Dermis blood vessel endothelial cell (primary cell): ENCODE measurements at regions not wholly inside any gene's neighbourhood (a gene's known extent, or its start where the extent isn't known, plus 50 kb on each side); places are given as distances from the start of the nearest gene placed in this dataset.
"Not testable (repeated sequence)": the region's sequence is repeated elsewhere in the genome, so short reads cannot be mapped to it uniquely, and the experiment has no call there.

Experiments
- DNase-seq: peaks from one replicate; pipeline ENCODE4 v3.0.0; 2010

DNA sequence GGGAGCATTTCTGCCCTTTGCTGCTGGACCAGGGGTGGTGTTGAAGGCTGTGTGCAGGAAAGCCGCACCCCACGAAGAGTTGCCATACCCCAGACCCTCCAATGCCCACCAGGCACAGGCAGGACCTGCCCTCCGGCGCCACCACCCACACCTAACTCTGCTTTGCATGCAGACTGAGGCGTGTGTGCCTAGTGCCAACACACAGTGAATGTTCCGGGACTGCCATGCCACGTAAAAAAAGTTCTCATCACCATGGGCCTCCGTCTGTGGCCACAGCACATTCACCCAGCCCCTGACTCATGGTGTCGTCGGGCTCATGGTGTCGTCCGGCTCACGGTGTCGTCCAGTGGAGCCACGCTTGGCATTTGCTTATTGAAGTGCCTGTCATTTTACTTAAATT lies 184.9 kb upstream of the RAB6C start:
- no peak for DNase-seq

DNA sequence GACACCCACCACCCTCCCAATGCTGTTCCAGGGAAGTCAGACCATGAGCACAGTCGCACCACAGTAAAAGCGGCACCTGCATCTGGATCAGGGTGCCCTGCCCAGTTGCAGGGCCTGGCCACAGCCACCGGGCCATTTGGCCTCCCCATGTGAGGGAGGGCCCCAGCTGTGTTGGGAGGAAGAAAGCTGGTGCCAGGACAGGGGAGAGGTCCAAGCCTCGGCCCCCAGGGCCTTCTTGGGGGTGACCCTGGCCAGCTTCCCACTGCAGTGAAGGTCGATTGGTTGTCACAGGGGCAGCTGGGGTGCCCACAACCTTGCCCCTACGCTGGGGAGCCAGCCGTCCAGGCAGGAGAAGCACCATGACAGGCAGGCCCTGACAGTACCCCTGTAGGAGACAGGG lies 183.2 kb upstream of the RAB6C start:
- no peak for DNase-seq

DNA sequence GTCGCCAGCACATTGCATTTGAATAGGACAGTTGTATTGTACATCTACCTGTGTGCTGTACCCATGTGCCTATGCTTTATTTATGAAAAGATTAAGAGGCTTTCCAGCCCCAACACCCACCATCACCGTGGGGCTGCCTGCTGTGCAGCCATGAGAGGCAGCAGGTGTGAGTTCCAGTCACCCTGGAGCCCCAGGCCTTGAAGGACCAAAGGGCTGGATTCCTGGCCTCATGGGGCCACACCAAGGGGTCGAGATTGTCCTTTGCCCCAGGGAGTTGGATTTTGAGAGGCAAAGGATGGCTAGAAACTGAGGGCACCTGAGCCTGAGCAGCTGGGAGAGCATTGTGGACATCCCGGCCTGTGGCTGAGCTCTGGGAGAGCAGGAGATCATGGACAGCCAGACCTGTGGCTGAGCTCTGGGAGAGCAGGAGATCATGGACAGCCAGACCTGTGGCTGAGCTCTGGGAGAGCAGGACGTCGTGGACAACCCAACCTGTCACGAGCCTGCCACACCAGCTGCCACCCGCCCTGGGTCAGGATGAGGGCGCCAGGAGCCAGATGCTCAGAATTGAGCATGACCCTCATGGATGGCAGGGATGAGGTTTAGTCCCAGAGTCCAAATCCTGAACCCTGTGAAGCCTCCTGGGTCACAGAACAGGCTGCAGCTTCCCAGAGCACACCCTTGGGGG lies 182.5 kb upstream of the RAB6C start:
- no peak for DNase-seq

DNA sequence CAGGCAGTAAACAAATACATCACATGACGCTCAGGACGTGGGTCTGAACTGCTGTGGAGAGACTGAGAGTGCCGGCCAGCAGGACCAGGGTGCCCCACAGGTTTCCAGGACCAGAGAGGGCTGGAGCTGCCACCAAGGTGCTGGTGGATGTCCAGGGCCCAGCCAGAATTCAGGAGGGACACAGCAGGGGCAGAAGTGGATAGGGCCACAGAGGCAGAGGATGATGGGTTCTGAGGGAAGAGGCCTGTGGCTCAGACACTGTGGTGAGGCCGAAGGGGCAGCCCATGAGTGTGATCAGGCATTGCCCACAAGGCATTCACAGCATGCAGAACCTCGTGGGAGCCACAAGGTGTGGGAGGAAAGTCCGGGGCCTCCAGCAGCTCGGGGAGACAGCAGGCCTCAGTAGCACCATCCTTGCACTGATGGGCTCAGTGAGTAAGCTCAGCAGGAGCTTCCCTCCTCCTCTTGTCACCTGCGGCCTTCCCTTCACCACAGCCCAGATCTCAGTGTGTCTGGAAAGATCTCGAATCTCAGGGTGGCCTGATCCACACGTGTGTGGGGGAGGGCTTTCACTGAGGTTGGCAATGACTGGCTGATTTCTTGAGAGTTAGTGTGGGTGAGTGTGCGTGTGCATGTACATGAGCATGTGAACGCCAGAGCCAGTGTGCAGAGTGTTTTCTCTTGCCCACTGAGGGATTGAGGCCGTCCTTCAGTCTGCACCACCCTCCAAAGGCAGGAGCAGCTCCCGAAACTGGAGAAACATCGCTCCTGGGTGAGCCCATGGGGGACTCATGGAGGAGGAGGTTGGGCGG lies 181.8 kb upstream of the RAB6C start:
- no peak for DNase-seq

DNA sequence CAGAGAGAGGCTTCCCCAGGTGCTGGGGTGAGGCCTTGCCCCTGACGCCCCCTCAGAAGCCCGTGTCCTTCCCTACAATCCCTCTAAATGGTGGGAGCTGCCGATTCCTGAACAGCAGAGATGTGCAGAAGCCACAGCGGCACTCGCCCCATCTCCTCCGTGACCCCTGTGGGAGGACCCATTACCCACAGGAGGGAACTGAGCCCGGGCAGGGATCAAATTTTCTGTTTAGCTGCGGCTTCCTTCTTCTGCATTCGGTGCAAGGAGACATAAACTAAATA lies 181.2 kb upstream of the RAB6C start:
- DNase-seq = no peak

DNA sequence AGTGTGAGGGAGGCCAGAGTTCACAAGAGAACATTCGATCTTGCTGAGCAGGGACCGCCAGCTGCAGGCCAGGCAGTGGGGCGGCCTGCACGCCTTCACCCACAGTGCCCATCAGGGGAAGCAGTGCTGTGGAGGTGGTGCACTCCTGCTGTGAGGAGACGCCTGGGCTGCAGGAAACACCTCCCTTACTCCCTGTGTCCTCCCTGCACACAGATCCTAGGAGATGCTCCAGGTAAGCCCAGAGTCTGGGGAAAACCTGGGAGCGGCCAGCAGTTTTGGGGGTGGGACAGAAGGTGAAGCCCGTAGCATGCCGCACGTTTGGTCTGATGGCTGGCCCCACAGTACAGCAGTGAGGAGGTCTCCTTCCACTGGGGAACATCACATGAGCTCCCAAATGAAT lies 180.8 kb upstream of the RAB6C start:
- no peak for DNase-seq

DNA sequence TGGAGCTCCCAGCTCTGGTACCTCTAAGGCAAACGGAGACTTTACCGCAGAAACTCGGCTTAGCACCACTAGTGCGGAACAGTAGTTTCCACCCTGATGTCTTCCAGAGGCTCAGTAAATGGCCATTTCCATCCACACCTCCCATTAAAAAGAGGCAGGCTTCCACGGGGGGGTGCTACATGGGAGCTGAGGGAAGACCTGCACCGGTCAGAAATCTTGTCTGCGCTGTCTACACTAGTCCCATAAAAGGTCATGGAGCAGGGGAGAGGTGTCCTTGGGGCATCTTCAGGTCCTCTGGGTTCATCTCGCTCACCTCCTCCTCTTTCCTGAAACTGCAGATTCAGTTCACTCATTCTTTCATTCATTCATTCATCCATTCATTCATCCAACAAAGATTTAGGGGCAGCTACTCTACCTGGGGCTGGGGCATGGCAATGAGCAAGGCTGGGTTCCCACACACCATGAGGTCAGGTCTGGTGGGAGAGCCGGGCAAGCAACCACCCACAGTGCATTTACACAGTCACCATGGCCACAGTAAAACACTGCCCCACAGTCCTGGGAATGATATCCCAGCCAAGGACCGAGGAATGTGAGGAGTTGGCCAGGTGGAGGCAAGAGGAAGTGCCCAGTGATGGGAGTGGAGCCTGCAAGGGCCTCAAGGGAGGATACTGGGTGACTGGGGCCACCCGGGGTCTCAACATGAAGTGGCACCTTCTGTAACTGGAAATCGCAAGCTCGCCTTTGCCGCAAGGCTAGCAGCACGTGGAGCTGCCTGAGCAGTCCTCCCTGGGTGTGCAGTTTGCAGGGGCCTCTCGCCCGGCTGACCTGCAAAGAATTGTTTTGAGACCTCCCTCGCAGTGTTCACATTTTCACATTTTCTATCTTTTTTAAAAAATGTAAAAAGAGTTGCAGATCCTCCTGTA lies 180.2 kb upstream of the RAB6C start:
- no peak for DNase-seq

DNA sequence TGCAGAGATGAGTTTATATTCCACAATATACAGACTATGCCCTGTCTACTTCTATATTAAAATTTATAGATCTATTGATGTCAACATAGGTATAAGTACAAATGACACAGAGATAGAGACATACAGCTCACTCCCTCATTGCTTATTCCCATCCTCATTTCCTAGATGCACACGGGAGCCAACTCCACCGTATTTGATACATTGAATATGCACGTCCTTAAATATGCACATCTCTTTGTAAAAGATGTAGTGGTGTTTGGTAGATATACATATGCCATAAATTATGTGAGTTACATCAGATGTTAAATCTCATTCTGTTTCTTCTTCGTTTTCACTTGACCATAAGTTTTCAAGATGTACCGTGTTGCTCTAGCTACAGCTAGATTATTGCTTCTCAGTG lies 179.2 kb upstream of the RAB6C start:
- DNase-seq = no peak

DNA sequence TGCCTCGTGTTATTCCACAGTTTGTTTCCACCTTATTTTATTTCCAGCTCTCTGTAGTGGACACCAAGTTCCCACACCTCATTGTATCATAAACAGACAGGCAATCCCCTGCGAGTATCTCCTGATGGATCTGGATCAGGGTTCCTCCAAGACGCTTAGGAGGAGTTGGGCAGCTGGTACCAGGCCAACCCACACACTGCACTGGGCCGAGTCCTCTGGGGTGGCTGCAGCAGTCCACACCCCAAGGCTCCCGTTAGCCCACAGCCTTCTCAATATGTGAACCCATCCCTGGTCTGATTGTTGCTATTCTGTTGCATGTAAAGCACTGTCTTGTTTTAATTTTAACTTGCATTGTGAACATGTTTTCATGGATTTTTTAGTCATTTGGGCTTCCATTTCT lies 178.8 kb upstream of the RAB6C start:
- DNase-seq = no peak

DNA sequence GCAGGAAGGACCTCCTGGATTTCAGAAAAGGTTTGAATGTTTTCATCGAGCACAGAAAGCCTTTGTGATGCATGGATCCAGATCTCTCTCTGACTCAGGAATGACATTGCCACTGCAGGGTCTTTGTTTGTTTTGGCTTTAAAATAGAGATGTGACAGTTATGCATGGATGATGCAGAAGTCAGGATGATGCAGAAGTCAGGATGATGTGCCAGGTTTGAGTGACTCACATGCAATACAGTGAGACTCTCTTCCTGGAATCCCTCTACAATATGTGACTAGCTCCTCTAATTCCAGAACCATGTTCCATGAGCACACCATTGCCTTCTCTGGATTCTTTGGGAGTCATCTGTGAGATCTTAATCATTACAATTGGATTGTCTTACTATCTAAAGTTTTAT lies 177.9 kb upstream of the RAB6C start:
- DNase-seq = no peak

DNA sequence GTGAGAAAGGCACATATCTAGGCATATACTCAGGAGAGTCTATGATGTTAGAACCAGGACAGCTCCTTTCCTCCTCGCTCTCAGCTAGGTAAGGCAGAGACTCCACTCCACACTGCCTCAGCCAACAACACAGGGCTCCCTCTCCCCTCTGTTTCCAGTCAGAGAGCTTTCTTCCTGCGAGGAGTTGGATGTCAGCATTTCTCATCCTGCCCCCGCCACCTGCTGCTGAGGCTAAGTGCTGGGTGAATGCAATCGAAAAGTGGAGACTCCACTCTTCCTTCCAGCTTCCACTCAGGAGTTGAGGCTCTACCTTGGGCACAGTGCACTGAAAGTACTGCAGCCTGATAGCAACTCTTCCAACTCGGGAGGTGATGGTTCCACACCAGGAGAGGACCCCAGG lies 177.2 kb upstream of the RAB6C start:
- DNase-seq = no peak

DNA sequence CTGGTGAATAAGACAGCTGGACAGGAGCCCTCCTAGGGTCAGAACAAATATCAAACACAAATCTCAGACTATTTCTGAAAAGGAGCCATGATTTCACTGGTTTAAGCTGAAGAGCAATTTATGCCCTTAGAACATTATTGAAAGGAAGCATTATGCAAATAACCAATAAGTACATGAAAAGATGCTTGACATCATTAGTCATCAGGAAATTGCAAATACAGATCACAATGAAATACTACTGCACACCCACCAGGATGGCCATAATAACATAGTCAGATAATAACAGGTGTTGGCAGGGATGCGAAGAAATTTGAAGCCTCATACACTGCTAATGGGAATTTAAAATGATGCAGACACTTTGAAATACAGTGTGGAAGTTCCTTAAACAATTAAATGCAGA lies 176.4 kb upstream of the RAB6C start:
- DNase-seq = no peak

DNA sequence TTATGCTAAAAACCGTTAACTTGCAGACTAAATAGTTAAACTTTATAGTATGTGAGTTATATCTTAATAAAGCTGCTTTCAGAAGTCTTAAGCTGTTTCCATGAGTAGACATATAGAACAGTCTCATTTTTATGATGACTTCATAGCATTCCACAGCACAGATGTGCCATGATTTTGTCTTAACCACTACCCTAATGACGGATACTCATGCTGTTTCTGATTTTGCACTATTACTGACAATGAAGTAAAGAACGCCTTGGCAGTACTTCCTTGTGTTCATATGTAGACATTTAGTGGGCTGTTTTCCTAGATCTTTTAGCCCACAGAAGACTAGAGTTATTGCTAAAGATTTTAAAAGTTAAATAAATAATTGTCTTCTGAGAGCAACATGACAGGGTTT lies 175.6 kb upstream of the RAB6C start:
- DNase-seq = no peak

DNA sequence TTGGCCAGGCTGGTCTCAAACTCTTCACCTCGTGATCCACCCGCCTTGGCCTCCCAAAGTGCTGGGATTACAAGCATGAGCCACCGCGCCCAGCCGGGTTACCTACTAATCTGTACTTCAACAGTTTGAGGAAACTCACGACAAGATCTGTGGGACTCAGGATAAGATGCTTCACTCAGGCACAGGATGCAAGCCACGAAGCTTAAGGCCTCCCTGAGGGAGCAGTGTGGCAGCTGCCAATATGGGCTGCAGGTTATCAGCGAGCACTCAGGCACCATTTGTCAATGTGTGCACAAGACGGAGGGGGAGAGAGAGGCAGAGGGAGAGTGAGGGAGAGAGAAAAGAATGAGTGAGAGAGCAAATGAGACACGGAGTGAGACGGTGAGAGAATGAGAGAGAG lies 173.6 kb upstream of the RAB6C start:
- no peak for DNase-seq

DNA sequence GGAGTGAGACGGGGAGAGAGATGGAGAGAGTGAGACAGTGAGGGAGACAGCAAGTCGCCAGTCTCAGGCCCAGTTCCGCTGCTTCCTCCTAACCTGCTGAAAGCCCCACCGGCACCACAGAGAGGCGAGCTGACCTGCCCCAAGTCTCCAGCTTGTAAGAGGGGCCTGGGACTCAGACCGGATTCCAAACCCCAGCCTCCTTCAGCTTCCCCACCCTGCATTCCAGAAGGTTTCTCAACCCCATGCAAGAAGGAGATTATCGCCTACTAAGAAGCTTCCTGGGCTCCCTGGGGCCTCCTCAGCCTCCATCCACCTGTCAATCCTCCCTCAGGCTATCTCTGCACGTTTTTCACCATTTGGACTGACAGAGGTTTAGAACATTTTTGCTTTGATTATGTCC lies 173.1 kb upstream of the RAB6C start:
- DNase-seq = no peak

DNA sequence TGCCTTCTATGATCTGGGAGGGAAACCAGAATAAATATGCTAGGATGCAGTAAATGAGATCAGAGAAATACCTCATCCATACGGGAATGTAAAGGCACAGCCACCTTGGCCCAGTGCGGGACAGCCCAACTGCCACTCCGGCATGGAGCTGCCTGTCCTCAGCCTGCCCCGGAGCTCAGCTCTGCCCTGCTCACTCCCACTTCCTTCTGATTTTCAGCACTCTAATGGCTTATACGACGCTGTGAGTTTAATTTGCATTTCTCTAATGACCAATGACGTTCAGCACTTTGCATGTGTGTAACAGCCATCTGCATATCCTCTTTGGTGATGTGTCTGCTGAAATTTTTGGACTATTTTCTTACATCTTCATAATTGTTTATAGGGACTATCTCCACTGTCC lies 172.5 kb upstream of the RAB6C start:
- DNase-seq = no peak

DNA sequence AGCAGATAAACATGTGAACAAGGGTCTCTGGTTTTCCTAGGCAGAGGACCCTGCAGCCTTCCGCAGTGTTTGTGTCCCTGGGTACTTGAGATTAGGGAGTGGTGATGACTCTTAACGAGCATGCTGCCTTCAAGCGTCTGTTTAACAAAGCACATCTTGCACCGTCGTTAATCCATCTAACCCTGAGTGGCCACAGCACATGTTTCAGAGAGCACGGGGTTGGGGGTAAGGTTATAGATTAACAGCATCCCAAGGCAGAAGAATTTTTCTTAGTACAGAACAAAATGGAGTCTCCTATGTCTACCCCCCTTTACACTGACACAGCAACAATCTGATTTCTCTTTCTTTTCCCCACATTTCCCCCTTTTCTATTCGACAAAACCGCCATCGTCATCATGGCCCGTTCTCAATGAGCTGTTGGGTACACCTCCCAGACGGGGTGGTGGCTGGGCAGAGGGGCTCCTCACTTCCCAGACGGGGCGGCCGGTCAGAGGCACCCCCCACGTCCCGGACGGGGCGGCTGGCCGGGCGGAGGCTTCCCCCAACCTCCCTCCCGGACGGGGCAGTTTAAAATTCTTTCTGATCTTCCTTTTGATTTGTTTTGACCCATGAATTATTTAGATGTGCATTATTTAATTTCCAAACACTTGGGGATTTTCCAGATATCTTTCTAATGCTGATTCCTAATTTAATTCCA lies 171.7 kb upstream of the RAB6C start:
- not testable (repeated sequence) for DNase-seq

DNA sequence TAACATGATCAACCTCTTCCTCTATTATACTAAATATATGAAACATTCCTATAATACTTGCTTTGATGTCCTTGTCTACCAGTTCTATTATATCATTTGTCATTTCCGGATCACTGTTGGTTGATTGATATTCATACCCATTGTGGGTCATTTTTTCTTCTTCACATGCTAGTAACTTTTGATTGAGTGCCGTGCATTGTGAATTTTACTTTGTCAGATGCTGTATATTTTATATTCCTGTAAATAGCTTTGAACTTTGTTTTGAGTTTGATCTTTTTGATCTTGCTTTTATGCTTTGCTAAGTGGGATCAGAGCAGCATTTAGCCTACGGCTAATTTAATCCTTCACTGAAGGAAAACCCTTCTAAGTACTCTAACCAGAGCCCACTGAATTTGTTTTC lies 168.9 kb upstream of the RAB6C start:
- no peak for DNase-seq

DNA sequence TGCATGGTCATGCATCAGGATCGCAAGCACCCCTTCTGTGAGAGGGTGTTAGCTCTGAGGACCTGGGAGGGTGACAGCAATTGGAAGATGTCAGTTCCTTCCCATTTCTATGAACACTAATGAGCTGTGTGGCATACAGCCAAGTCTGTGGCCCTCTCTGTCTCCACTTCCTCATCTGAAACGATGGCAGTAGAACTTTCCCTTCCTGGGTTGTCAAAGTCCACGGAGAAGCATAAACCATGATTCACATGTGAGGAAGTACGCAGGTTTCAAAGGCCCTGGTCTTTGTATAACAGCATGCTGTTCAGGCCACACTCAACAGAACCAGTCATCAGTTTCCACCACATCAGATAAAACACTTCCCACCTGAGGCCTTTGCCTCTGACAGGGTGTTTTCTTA lies 167.4 kb upstream of the RAB6C start:
- DNase-seq = no peak

DNA sequence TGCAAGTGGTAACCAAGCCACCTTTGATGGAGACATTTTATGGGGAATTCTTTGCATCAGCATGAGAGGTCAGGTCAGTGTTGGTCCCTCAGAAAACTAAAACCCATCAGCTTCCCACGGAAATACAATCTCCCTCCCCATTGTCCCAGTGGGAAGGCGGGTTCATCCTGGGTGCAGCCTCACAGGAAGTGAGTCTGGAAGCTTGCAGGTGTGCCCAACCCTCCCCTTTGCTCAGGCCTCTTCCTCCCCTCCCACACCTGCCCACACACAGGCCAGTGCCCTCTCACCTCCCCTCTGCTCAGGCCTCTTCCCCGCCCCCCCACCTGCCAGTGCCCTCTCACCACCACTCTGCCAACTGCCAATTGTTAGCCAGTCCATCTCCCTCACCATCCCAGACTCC lies 166.8 kb upstream of the RAB6C start:
- DNase-seq = no peak

DNA sequence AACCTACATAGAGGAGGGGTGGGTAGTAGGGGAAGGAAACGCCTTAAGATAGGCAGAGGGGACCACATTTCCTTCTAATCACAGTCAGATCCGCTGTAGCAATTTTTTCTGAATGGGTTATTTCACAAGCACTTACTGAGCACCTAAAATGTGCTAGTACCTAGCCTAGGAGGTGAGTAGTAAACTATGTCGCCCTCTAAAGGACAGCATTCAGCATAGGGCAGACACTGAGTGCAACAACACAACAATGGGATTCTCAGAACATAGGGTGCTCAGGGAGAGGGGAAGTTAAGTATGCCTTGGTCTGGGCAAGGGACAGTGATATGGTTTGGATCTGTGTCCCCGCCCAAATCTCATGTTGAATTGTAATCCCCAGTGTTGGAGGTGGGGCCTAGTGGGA lies 166.1 kb upstream of the RAB6C start:
- DNase-seq = no peak

DNA sequence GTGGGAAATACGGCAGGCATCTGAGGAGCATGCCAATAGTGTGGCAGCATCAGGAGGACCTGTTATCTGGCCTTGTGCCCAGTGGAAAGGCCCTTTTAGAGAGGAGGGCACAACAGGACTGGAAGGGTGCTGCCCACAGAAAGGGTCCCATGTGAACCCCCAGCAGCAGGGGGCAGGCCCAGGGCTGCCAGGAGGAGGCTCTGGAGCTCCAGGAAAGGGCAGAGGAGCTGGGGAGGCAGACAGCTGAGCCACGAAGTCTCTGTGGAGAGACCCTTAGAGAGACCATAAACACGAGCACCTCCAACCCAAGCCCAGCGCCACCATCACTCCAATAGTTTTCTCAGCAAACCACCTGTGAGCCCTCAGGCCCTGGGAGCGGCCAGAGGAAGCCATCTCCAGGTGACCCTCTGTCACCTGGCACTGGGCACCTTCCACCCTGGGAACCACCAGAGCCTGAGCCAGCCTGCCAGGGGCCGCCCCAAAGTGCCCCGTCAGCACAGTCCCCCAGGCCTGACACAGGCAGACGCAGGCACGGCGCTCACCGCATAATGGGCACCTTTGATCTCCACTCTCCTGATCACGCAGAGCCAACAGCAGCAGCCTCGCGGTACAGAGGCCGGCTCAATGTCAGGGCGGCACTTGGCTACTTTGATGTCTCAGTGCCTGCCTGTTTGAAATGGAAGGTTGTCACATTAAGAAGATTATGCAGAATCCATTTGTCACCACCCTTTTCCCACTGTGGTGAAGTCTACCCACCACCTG lies 162.5 kb upstream of the RAB6C start:
- no peak for DNase-seq
